SU-DHL-6 (cell line): ENCODE measurements at regions not wholly inside any gene's neighbourhood (a gene's known extent, or its start where the extent isn't known, plus 50 kb on each side); places are given as distances from the start of the nearest gene placed in this dataset.

Experiments
- H2AFZ ChIP-seq: fragments of 200-600 bp; sonication (generic); 2 replicates; pipeline ENCODE4 v1.6.1; 2014; ENCODE audit warnings: low read depth, mild to moderate bottlenecking, moderate library complexity, mixed read lengths, antibody characterized with exemption, low read length; ENCODE audit not compliant: severe bottlenecking
- H3F3A ChIP-seq: fragments of 200-600 bp; shearing (Covaris generic); 2 replicates; pipeline ENCODE4 v1.6.0; 2016; ENCODE audit warnings: antibody characterized with exemption, mild to moderate bottlenecking; ENCODE audit not compliant: insufficient read depth
- H3K27ac ChIP-seq: fragments of 200-600 bp; sonication (generic); 2 replicates; pipeline ENCODE4 v1.5.1; 2016; ENCODE audit warnings: low read depth, mild to moderate bottlenecking, low read length, moderate library complexity, mixed read lengths
- H3K27me3 ChIP-seq: fragments of 200-600 bp; sonication (generic), shearing (Covaris generic); 2 replicates; pipeline ENCODE4 v1.6.0; 2014; ENCODE audit warnings: mild to moderate bottlenecking, low read length
- H3K36me3 ChIP-seq: fragments of 200-600 bp; sonication (generic); 2 replicates; pipeline ENCODE4 v1.6.1; 2014; ENCODE audit warnings: mild to moderate bottlenecking, low read length, mixed read lengths
- H3K4me2 ChIP-seq: fragments of 300-600, 200-600 bp; shearing (Covaris generic), sonication (generic); 2 replicates; pipeline ENCODE4 v1.6.0; 2014; ENCODE audit warnings: low read length, low read depth, mild to moderate bottlenecking; ENCODE audit not compliant: poor library complexity, severe bottlenecking
- H3K4me3 ChIP-seq: fragments of 200-600 bp; sonication (generic); 2 replicates; pipeline ENCODE4 v1.5.1; 2014; ENCODE audit warnings: antibody characterized with exemption, low read length, mild to moderate bottlenecking, mixed read lengths; ENCODE audit not compliant: insufficient read depth, poor library complexity, severe bottlenecking
- H3K79me2 ChIP-seq: fragments of 200-600 bp; sonication (generic); 2 replicates; pipeline ENCODE4 v1.6.1; 2014; ENCODE audit warnings: mild to moderate bottlenecking, low read length, moderate library complexity; ENCODE audit not compliant: insufficient read depth
- H3K9ac ChIP-seq: fragments of 200-600 bp; sonication (generic); 2 replicates; pipeline ENCODE4 v1.7.0; 2014; ENCODE audit warnings: mild to moderate bottlenecking, low read length
- H3K9me2 ChIP-seq: fragments of 200-600 bp; sonication (generic); replicated peaks from 2 replicates; pipeline ENCODE4 v1.6.1; 2014; ENCODE audit warnings: low read length; ENCODE audit not compliant: insufficient read depth
- H3K9me3 ChIP-seq: fragments of 200-600 bp; sonication (generic); 2 replicates; pipeline ENCODE4 v1.6.1; 2014; ENCODE audit warnings: low read length, mixed read lengths; ENCODE audit not compliant: insufficient read depth
- H4K20me1 ChIP-seq: fragments of 200-600 bp; sonication (generic); 2 replicates; pipeline ENCODE4 v1.6.1; 2014; ENCODE audit warnings: low read depth, mild to moderate bottlenecking, antibody characterized with exemption, low read length, moderate library complexity, mixed read lengths
- EZH2phosphoT487 ChIP-seq: fragments of 200-600 bp; sonication (generic), shearing (Covaris generic); conservative IDR thresholded peaks from 2 replicates; pipeline ENCODE4 v1.6.1; 2018; ENCODE audit warnings: mild to moderate bottlenecking, antibody characterized with exemption, low read length, moderate library complexity, mixed read lengths
- TF ChIP-seq, protein P1 (sequence below): fragments of 200-600 bp; sonication (generic); IDR thresholded peaks from one replicate; pipeline ENCODE4 v1.5.1; 2017; ENCODE audit warnings: antibody characterized with exemption, mild to moderate bottlenecking, low read length, moderate library complexity; ENCODE audit not compliant: insufficient read depth, poor library complexity, severe bottlenecking

DNA sequence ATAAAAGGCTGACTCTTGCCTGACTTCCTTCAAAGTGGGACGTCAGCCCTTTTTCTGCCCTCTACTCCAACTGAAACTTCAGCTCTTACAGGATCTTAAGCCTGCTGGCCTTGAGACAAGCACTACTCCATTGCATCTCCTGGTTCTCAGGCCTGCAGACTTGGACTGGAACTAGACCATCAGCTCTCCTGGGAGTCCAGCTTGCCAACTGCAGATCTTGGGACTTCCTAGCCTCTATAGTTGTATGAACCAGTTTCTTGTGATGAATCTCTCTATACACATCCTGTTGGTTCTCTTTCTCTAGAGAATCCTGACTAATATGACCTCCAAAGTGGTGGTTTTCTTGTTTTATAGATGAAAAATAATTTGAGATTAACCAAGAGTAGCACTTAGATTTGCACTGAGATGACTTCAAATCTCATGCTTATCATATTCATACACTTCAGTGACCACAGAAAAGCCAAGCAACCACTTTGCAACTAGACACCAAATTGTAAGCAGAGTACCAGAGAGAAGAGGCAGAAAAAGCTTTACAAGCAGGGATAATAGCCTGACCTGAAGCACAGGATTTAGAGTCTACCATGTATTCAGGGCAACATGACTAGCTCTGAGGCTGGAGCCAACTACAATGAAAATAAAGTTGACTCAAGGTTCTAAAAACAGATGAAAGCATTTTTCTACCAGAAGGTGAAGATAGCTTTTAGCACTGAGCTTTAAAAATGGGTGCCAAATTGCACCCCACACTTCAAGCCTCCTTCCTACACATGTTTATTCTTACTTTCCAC lies 661.3 kb upstream of the USP24 start:
- H3K27ac ChIP-seq, result no peak overlapping the region
- no peak overlapping the region for H2AFZ ChIP-seq
- H3F3A ChIP-seq, result no peaks in the 10 kb centered on the region
- H3K79me2 ChIP-seq, result no peaks in the 10 kb centered on the region
- H3K36me3 ChIP-seq, result no peaks in the 10 kb centered on the region
- H4K20me1 ChIP-seq, result no peaks in the 10 kb centered on the region
- H3K9me2 ChIP-seq, result no peaks in the 10 kb centered on the region
- no peaks in the 10 kb centered on the region for H3K9me3 ChIP-seq
- no peak overlapping the region for H3K4me2 ChIP-seq
- no peak overlapping the region for H3K9ac ChIP-seq
- no peaks in the 10 kb centered on the region; the same call in 1 of the 2 replicates for H3K27me3 ChIP-seq
- H3K4me3 ChIP-seq, result no peak overlapping the region
- no peak for TF ChIP-seq EZH2phosphoT487

DNA sequence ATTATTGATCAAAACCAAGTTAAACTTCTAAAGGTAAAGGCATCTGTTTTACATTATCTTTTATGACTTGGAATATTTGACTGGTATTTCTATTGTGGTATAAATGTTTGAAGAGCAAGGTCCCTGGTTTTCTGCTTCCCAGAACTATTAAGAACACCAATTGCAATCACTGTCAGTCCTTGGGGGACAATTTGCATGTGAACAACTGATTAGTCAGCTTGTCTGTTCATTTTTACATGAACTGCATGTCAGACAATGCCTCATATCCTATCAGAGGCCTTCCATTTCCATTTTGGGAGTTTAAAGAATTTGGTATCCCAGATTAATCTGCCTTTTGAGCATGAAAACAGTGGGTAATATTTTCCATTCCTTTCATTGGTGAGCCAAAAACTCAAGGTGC lies 654.9 kb upstream of the USP24 start:
- Histone ChIP-seq H4K20me1 (no peaks in the 10 kb centered on the region), H2AFZ (no peak overlapping the region)

DNA sequence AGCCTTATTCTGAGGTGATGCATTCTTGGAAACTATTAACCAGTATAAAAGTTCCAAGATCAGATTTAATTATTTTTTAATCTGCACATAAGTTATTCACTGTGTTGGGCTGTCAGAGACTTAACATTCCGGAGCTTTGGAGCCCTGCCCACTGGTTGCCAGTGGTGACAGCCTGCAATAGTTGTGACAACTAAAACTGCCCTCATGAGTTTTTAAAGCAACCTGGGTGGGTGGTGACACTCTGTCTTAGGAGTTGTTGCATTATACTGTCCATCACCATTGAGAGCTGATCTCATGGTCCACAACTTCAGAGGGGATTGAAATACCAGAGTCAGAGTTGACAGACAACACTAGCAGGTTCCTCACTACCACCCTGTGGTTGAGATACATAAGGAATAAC lies 653.9 kb upstream of the USP24 start:
- Histone ChIP-seq H4K20me1 (no peaks in the 10 kb centered on the region), H3F3A (no peaks in the 10 kb centered on the region), H3K4me3 (no peak overlapping the region), H3K9me3 (no peaks in the 10 kb centered on the region), H3K27me3 (peaks cover 3% of the 10 kb centered on the region), H3K79me2 (no peaks in the 10 kb centered on the region), H3K9me2 (no peaks in the 10 kb centered on the region), H3K36me3 (no peaks in the 10 kb centered on the region), H3K9ac (no peak overlapping the region), H3K4me2 (no peak overlapping the region), H2AFZ (no peak overlapping the region), H3K27ac (no peak overlapping the region)
- TF ChIP-seq, protein P1, sequence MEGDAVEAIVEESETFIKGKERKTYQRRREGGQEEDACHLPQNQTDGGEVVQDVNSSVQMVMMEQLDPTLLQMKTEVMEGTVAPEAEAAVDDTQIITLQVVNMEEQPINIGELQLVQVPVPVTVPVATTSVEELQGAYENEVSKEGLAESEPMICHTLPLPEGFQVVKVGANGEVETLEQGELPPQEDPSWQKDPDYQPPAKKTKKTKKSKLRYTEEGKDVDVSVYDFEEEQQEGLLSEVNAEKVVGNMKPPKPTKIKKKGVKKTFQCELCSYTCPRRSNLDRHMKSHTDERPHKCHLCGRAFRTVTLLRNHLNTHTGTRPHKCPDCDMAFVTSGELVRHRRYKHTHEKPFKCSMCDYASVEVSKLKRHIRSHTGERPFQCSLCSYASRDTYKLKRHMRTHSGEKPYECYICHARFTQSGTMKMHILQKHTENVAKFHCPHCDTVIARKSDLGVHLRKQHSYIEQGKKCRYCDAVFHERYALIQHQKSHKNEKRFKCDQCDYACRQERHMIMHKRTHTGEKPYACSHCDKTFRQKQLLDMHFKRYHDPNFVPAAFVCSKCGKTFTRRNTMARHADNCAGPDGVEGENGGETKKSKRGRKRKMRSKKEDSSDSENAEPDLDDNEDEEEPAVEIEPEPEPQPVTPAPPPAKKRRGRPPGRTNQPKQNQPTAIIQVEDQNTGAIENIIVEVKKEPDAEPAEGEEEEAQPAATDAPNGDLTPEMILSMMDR, result no peak

More for the DNA sequence above, 654.9 kb upstream of the USP24 start:
- H3K27me3 ChIP-seq, result peaks cover 3% of the 10 kb centered on the region
- H3K9me3 ChIP-seq, result no peaks in the 10 kb centered on the region
- H3K36me3 ChIP-seq, result no peaks in the 10 kb centered on the region
- TF ChIP-seq EZH2phosphoT487, result no peak
- TF ChIP-seq, protein P1, result no peak
- H3K27ac ChIP-seq, result no peak overlapping the region
- no peaks in the 10 kb centered on the region for H3K79me2 ChIP-seq
- H3K9me2 ChIP-seq, result no peaks in the 10 kb centered on the region
- no peaks in the 10 kb centered on the region for H3F3A ChIP-seq
- H3K4me3 ChIP-seq, result no peak overlapping the region
- H3K9ac ChIP-seq, result no peak overlapping the region
- no peak overlapping the region for H3K4me2 ChIP-seq

DNA sequence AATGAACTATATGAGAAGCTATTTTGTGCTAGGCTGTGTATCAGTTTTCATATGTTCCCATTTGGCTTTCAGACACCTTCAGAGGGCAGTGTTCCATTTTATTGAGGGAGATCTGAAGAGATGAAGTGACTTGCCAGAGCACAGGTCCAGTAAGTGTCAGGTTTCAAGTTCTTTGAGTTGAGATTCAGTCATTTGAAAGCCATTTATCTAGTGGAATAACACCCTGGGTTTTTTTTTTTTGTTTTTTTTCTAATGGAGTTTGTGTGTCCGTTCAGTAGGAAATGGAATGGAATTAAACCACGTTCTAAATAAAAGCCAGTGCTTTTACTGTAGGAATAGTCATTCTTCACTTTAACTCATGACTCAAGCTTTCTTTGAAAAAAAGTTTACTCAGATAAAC lies 652.9 kb upstream of the USP24 start:
- no peaks in the 10 kb centered on the region for H3F3A ChIP-seq
- H3K4me3 ChIP-seq, result no peak overlapping the region
- H3K9me2 ChIP-seq, result no peaks in the 10 kb centered on the region
- H4K20me1 ChIP-seq, result no peaks in the 10 kb centered on the region
- no peak overlapping the region for H3K4me2 ChIP-seq
- H3K9me3 ChIP-seq, result no peaks in the 10 kb centered on the region
- no peaks in the 10 kb centered on the region for H3K79me2 ChIP-seq
- no peak overlapping the region for H3K27ac ChIP-seq
- H3K9ac ChIP-seq, result no peak overlapping the region
- no peak overlapping the region for H2AFZ ChIP-seq
- H3K27me3 ChIP-seq, result peaks cover 3% of the 10 kb centered on the region
- no peak for TF ChIP-seq EZH2phosphoT487
- TF ChIP-seq, protein P1, result no peak
- no peaks in the 10 kb centered on the region for H3K36me3 ChIP-seq
